Left lung (tissue), 4 donors: ENCODE measurements at regions not wholly inside any gene's neighbourhood (a gene's known extent, or its start where the extent isn't known, plus 50 kb on each side); places are given as distances from the start of the nearest gene placed in this dataset.
A peak's percentile ranks its signal among the peaks of the same experiment; 100 is the strongest.

Experiments
- ATAC-seq: fragments of 200-7000 bp; cut with Tn5 transposase; one replicate; pipeline ENCODE4 v1.9.1; 2020; ENCODE audit warnings: moderate library complexity
- DNase-seq, 4 donors: peaks; one replicate each; pipeline ENCODE4 v3.0.0-alpha.2; 2013 to 2020
- H3K27ac ChIP-seq, 2 donors: fragments of 200-600 bp; sonication (generic) in 1 of 2; one replicate each; pipeline versions ENCODE4 v1.5.0 to v1.8.0; 2020 to 2021
- H3K27me3 ChIP-seq, 2 donors: fragments of 200-600 bp; sonication (generic) in 1 of 2; one replicate each; pipeline versions ENCODE4 v1.5.0 to v1.8.0; 2020 to 2021
- H3K36me3 ChIP-seq, 2 donors: fragments of 200-600 bp; sonication (generic) in 1 of 2; one replicate each; pipeline versions ENCODE4 v1.5.0 to v1.8.0; 2020 to 2021
- H3K4me1 ChIP-seq, 2 donors: fragments of 200-600 bp; one replicate each; pipeline ENCODE4 v1.8.0; 2021
- H3K4me3 ChIP-seq, 2 donors: fragments of 200-600 bp; sonication (generic) in 1 of 2; one replicate each; pipeline versions ENCODE4 v1.5.0 to v1.8.0; 2020 to 2021; ENCODE audit warnings: mild to moderate bottlenecking in 1 of 2
- H3K9me3 ChIP-seq, 2 donors: fragments of 200-600 bp; sonication (generic) in 1 of 2; one replicate each; pipeline versions ENCODE4 v1.5.0 to v1.8.0; 2020 to 2021
- CTCF ChIP-seq, 2 donors: fragments of 200-600 bp; sonication (generic) in 1 of 2; IDR thresholded peaks; one replicate each; pipeline versions ENCODE4 v1.5.0 to v1.8.0; 2021; ENCODE audit warnings: antibody characterized with exemption in 2 of 2
- intact Hi-C, 2 donors: fragments of 100-400 bp; cut with DNase I; formaldehyde crosslinking; loops; one replicate each; pipeline versions ENCODE4 v1.11.2 to v1.14.2; 2022
- donor health status: DM: no; HTN: yes; CAD: no.
- donor health status: DM: no; HTN: no; CAD: no.

GRCh38 chr7:114062810-114063209, 144.0 kb upstream of the PPP1R3A start:
- no peak for TF ChIP-seq CTCF (IDR thresholded peaks at IDR 0.05)
- Histone ChIP-seq H3K27me3 (no peaks in the 10 kb centered on the region), H3K4me3 (no peak overlapping the region), H3K27ac (no peak overlapping the region), H3K4me1 (no peaks in the 10 kb centered on the region), H3K9me3 (no peaks in the 10 kb centered on the region), H3K36me3 (no peaks in the 10 kb centered on the region)
- no peak for ATAC-seq
- DNase-seq: no peak
- intact Hi-C loops: no loop called here

GRCh38 chr7:114051871-114052331, 133.1 kb upstream of the PPP1R3A start:
- intact Hi-C loops: no loop called here
- Histone ChIP-seq H3K27me3 (no peaks in the 10 kb centered on the region), H3K4me1 (peaks cover 0 to 11% of the 10 kb centered on the region in 2 donors), H3K36me3 (no peaks in the 10 kb centered on the region), H3K27ac (peak overlapping the region in 1 of 2 donors; percentile 23), H3K4me3 (no peak overlapping the region), H3K9me3 (no peaks in the 10 kb centered on the region)
- DNase-seq: no peak
- peak; percentile 53 for ATAC-seq
- TF ChIP-seq CTCF (IDR thresholded peaks at IDR 0.05): no peak

- DNase-seq (no peak), ATAC-seq (no peak)
- intact Hi-C loops: no loop called here
- Histone ChIP-seq H3K9me3 (no peaks in the 10 kb centered on the region), H3K27me3 (no peaks in the 10 kb centered on the region), H3K4me3 (no peak overlapping the region), H3K36me3 (no peaks in the 10 kb centered on the region), H3K4me1 (peaks cover 0 to 11% of the 10 kb centered on the region in 2 donors), H3K27ac (no peak overlapping the region)
- TF ChIP-seq CTCF (IDR thresholded peaks at IDR 0.05): no peak
These were observed 131.8 kb upstream of the PPP1R3A start for GRCh38 chr7:114050571-114050970.

DNA sequence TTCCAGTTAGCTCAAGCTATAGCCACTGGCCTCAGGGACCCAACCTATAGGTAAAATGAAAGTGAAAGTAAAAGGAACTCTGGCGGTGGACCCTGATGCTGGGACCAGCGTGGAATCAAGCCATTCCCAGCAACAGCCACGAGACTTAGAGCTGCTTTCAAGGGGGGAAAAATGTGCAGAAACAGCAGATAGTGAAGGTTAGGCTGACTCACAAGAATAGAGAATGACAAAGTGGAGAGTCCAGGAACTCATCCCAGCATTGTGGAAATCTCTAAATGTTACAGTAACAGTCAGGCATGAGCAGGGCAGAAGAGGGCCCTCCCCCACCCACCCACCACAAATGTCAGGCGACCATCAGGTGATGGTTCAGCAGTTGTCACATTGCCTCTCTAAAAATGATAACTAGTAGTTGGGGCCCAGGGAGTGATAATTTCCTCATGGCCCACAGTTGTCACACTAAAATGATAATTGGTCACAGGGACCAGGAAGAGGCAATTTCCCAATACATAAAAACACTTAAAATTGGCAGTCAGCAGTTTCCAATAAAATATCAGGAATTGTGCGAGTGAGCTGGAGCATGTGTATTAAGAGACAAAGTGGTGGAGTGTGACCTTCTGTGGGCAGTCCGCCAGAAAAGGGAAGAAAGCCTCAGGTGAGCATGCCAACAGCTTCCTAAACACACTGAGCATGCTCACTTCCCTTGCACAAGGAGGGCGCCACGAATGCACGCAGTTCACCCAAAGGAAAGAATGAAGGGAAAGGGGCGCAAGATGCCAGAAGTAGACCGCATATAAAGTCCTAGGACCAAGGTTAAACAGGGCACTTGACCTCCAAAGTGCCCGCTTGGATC, 129.8 kb upstream of the PPP1R3A start:
- Histone ChIP-seq H3K4me1 (peaks cover 0 to 11% of the 10 kb centered on the region in 2 donors), H3K36me3 (no peaks in the 10 kb centered on the region), H3K9me3 (no peaks in the 10 kb centered on the region), H3K27me3 (no peaks in the 10 kb centered on the region), H3K4me3 (no peak overlapping the region), H3K27ac (peak overlapping the region in 1 of 2 donors; percentile 59)
- DNase-seq: no peak
- intact Hi-C loops: no loop called here
- ATAC-seq: peak; percentile 70
- no peak for TF ChIP-seq CTCF (IDR thresholded peaks at IDR 0.05)

DNA sequence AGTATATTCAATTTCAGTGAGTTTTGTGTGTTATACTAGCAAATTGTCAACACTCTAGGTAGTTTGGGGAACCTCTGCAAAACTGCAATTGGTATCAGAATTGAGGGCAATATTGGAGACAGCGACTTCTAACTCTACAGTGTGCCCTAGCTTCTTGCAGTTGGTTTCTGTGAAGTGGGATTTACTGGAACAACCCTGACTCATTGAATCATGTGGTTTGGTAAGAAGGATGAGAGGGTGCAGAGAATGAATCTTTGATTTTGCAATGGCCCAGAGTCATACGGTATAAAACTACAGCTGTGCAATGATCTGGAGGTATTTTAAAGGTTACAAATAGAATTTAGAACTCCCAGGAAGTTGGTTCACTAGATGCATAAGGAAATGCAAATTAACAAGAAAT, 129.1 kb upstream of the PPP1R3A start:
- H3K4me3 ChIP-seq: no peak overlapping the region
- intact Hi-C loops: no loop called here
- TF ChIP-seq CTCF (IDR thresholded peaks at IDR 0.05): no peak
- no peaks in the 10 kb centered on the region for H3K36me3 ChIP-seq
- DNase-seq (no peak), ATAC-seq (peak; percentile 73)
- H3K9me3 ChIP-seq: no peaks in the 10 kb centered on the region
- H3K4me1 ChIP-seq: peaks cover 0 to 11% of the 10 kb centered on the region in 2 donors
- no peaks in the 10 kb centered on the region for H3K27me3 ChIP-seq
- H3K27ac ChIP-seq: peak overlapping the region in 1 of 2 donors; percentile 59
